Lower lobe of right lung (tissue), 2 donors: ENCODE measurements at regions not wholly inside any gene's neighbourhood (a gene's known extent, or its start where the extent isn't known, plus 50 kb on each side); places are given as distances from the start of the nearest gene placed in this dataset.

Experiments used
- ATAC-seq, 2 donors: fragments of 200-7000 bp; cut with Tn5 transposase; one replicate each; pipeline ENCODE4 v1.9.1; 2020 to 2022; ENCODE audit warnings: mild to moderate bottlenecking in 2 of 2, moderate library complexity in 2 of 2
- DNase-seq: peaks from one replicate; pipeline ENCODE4 v3.0.0-alpha.2; 2020
- H3K27ac ChIP-seq: fragments of 200-600 bp; one replicate; pipeline ENCODE4 v1.8.0; 2022
- H3K27me3 ChIP-seq: fragments of 200-600 bp; one replicate; pipeline ENCODE4 v1.8.0; 2022; ENCODE audit warnings: low read depth
- H3K36me3 ChIP-seq: fragments of 200-600 bp; one replicate; pipeline ENCODE4 v1.8.0; 2022; ENCODE audit warnings: mild to moderate bottlenecking
- H3K4me1 ChIP-seq: fragments of 200-600 bp; one replicate; pipeline ENCODE4 v1.8.0; 2022
- H3K4me3 ChIP-seq: fragments of 200-600 bp; one replicate; pipeline ENCODE4 v1.8.0; 2022; ENCODE audit warnings: mild to moderate bottlenecking
- H3K9me3 ChIP-seq: fragments of 200-600 bp; one replicate; pipeline ENCODE4 v1.8.0; 2022
- CTCF ChIP-seq: fragments of 200-600 bp; IDR thresholded peaks from one replicate; pipeline ENCODE4 v1.8.0; 2022; ENCODE audit warnings: antibody characterized with exemption, mild to moderate bottlenecking
- intact Hi-C: fragments of 100-400 bp; cut with DNase I; formaldehyde crosslinking; loops from one replicate; pipeline ENCODE4 v1.11.0; 2022
- donor health status: DM: no; HTN: yes; CAD: no; lungs with severe emphysema.

DNA sequence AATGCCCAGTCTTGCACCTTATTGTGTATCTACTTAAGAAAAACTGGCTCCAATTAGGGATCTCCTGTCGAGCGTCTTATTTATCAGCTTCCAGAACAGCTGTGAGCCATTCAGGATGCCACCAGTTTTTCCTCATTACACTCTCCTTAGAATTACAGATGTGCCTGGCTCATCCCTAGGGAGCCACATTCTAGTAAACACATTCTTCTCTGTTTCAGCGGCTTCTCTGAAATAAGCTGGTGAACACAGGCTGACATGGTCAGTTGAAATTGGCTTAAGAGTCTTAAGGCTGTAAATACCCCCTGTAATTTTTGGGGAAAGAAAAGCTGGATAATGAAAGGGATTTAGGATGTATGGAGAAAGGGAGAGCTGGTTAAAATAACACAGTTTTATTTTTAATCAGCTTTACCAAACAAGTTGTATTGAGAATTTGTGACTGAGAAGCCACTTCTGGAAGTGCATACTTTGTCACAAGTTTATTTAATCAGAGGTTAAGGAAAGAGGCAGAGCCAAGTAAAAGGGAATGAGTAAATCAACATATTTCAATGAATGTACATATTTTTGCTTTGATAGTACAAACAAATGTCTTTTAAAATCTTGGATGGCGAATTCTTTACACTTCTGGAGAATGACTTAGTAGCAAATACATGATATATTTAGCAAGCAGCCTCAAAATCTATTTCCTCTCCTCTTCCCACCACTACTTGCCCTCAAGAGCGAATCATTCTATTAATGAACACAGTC, 562.0 kb upstream of the GOT2 start:
- no peaks in the 10 kb centered on the region for H3K36me3 ChIP-seq
- intact Hi-C loops = no loop called here
- H3K4me1 ChIP-seq = no peaks in the 10 kb centered on the region
- ATAC-seq (no peak), DNase-seq (no peak)
- H3K4me3 ChIP-seq = no peak overlapping the region
- H3K9me3 ChIP-seq = no peaks in the 10 kb centered on the region
- H3K27me3 ChIP-seq = no peaks in the 10 kb centered on the region
- no peak for TF ChIP-seq CTCF
- H3K27ac ChIP-seq = no peak overlapping the region

- ATAC-seq (no peak), DNase-seq (no peak)
- no peak overlapping the region for H3K4me3 ChIP-seq
- no peak for TF ChIP-seq CTCF
- no peak overlapping the region for H3K27ac ChIP-seq
- H3K9me3 ChIP-seq = no peaks in the 10 kb centered on the region
- no peaks in the 10 kb centered on the region for H3K36me3 ChIP-seq
- no peaks in the 10 kb centered on the region for H3K27me3 ChIP-seq
- no peaks in the 10 kb centered on the region for H3K4me1 ChIP-seq
- intact Hi-C loops = no loop called here
These were observed 561.4 kb upstream of the GOT2 start for GRCh38 chr16:59295474-59295873.

DNA sequence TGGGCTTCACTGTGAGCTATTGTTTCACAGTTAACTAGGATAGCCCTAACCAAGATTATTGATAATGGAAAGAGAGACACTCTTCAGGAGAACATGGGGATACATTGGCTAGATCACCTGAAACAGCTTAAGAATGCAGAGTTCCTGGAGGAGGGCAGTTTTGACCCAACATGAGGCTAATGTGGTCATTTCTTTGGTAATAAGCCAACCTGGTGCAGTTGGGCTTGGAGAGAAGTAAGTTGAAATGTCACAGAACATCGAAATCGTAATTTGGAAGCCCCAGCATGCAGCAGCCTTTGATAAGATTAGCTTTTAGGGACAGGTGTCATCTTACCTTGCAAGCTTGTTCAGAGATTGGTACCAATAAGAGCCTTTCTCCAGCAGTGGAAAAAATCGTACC, 556.6 kb upstream of the GOT2 start:
- no peaks in the 10 kb centered on the region for H3K9me3 ChIP-seq
- no peak overlapping the region for H3K4me3 ChIP-seq
- TF ChIP-seq CTCF = no peak
- intact Hi-C loops = no loop called here
- no peaks in the 10 kb centered on the region for H3K4me1 ChIP-seq
- H3K27ac ChIP-seq = no peak overlapping the region
- no peaks in the 10 kb centered on the region for H3K36me3 ChIP-seq
- no peak for ATAC-seq
- no peak for DNase-seq
- H3K27me3 ChIP-seq = no peaks in the 10 kb centered on the region

DNA sequence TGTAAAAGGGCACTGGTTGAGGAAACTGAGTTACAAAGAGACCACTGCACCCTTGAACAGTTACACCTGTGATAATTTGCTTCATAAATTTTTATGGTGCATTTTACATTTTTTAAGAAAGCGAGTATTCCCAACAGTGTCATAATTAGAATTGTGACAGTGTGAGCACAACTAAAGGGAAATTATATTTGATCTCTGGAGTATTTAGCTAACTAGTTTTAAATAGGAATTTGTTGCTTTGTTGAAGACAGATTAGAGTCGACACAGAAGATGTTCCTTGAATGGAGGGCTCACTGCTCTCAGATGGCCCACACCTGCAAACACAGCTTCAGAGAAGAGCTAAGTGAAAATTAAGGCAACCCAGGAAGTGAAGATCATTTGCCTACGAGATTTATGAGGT, 555.0 kb upstream of the GOT2 start:
- ATAC-seq = no peak
- H3K9me3 ChIP-seq = no peaks in the 10 kb centered on the region
- intact Hi-C loops = no loop called here
- no peak overlapping the region for H3K4me3 ChIP-seq
- no peaks in the 10 kb centered on the region for H3K27me3 ChIP-seq
- no peaks in the 10 kb centered on the region for H3K36me3 ChIP-seq
- no peaks in the 10 kb centered on the region for H3K4me1 ChIP-seq
- no peak for DNase-seq
- no peak overlapping the region for H3K27ac ChIP-seq
- TF ChIP-seq CTCF = no peak

- H3K9me3 ChIP-seq = no peaks in the 10 kb centered on the region
- intact Hi-C loops = no loop called here
- TF ChIP-seq CTCF = no peak
- no peaks in the 10 kb centered on the region for H3K27me3 ChIP-seq
- DNase-seq (no peak), ATAC-seq (no peak)
- no peak overlapping the region for H3K4me3 ChIP-seq
- no peaks in the 10 kb centered on the region for H3K4me1 ChIP-seq
- no peak overlapping the region for H3K27ac ChIP-seq
- no peaks in the 10 kb centered on the region for H3K36me3 ChIP-seq
These were observed 540.0 kb upstream of the GOT2 start for GRCh38 chr16:59274141-59274540.
